ENCODE measurements at regions not wholly inside any gene's neighbourhood (a gene's known extent, or its start where the extent isn't known, plus 50 kb on each side); places are given as distances from the start of the nearest gene placed in this dataset.

GRCh38 chr16:80489173-80489572 lies 51.6 kb upstream of the DYNLRB2 start:
- no peak for DNase-seq (ENCODE audit: low read depth in 1 of 2, low spot score in 1 of 2)

GRCh38 chr16:80488167-80488566 lies 52.6 kb upstream of the DYNLRB2 start:
- no peak for DNase-seq (ENCODE audit: low read depth in 1 of 2, low spot score in 1 of 2)

GRCh38 chr16:80480664-80481063 lies 60.1 kb upstream of the DYNLRB2 start:
- DNase-seq (ENCODE audit: low read depth in 1 of 2, low spot score in 1 of 2), result no peak

- no peak for DNase-seq (ENCODE audit: low read depth in 1 of 2, low spot score in 1 of 2)
These were observed 63.0 kb upstream of the DYNLRB2 start for GRCh38 chr16:80477838-80478237.

- no peak for DNase-seq (ENCODE audit: low read depth in 1 of 2, low spot score in 1 of 2)
These were observed 72.8 kb upstream of the DYNLRB2 start for GRCh38 chr16:80468029-80468428.

- peak; percentile 40 to 42 for DNase-seq (ENCODE audit: low read depth in 1 of 2, low spot score in 1 of 2)
These were observed 74.5 kb upstream of the DYNLRB2 start for GRCh38 chr16:80466024-80466987.

- DNase-seq (ENCODE audit: low read depth in 1 of 2, low spot score in 1 of 2), result no peak
These were observed 76.9 kb upstream of the DYNLRB2 start for GRCh38 chr16:80463751-80464495.

DNA sequence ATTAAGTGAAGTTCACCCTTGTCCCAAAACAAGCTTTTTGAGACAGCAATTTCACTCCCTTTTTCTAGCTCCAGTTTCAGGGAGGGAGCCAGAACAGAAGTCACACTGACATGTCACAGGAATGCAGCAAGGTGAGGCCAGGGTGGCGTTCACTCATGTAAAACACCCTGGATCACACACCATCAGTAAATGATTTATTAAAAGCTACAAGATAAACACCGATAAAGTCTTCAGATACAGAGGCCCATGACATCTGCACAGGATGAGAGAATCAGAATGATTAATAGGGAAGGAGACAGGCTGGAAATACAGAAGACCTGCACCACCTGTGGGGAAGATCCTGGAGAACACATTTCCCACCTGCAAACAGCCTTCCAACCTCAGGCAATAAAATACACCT lies 77.5 kb upstream of the DYNLRB2 start:
- DNase-seq (ENCODE audit: low read depth in 1 of 2, low spot score in 1 of 2), result no peak

- DNase-seq (ENCODE audit: low read depth in 1 of 2, low spot score in 1 of 2), result no peak
These were observed 77.9 kb upstream of the DYNLRB2 start for GRCh38 chr16:80462917-80463316.

GRCh38 chr16:80460988-80461387 lies 79.8 kb upstream of the DYNLRB2 start:
- no peak for DNase-seq (ENCODE audit: low read depth in 1 of 2, low spot score in 1 of 2)

GRCh38 chr16:80459966-80460365 lies 80.8 kb upstream of the DYNLRB2 start:
- no peak for DNase-seq (ENCODE audit: low read depth in 1 of 2, low spot score in 1 of 2)

DNA sequence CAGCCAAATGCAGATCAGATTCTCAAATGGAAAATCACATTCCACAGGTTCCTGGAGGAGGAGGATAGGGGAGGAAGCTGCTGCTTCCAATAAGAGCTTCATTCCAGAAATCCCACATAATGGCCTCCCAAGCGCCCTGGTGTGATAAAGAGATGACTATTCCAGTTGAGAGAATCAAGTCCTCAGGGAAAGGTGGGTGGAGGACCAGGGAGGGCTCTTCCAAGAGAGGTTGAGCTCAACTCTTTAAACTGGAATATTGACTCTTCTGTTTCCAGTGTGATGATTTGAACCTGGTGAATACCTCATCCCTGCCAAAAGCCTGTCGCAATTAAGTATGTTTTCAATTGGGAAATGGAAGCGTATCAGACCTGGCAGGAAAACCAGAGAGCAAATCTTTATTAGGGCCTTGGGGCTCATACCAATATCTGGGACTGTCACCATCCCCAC lies 81.4 kb upstream of the DYNLRB2 start:
- no peak for DNase-seq (ENCODE audit: low read depth in 1 of 2, low spot score in 1 of 2)

DNA sequence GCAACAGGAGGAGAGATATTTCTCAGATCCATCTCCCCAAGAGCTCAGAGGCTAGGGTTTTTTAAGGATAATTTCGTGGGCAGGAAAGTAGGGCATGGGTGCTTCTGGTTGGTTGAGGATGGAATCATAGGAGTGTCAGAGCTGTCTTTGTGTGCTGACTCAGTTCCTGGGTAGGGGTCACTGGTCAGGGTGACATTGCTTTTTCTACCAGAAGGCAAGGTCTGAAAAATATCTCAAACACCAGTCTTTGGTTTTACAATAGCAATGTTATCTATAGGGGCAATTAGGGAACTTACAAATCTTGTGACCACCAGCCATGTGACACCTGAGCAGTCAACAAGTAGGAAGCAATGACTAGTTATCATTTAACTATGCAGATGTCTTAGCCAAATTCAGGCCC lies 82.9 kb upstream of the DYNLRB2 start:
- no peak for DNase-seq (ENCODE audit: low read depth in 1 of 2, low spot score in 1 of 2)

DNA sequence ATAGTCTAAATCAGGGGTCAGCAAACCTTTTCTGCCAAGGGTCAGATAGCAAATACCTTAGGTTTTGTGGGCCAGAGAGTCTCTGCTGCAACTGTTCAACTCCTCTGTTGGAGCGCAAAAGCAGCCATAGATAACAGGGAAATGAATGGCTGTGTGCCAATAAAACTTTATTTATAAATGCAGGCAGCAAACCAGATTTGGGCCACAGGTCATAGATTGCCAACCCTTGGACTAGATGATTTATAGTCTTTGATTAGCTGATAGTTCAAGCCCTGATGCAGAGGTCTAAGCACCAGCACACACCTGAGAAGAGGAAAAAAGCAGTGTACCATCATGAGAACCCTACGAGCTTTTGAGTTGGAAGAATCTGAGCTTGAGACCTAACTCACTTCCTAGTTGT lies 86.0 kb upstream of the DYNLRB2 start:
- DNase-seq (ENCODE audit: low read depth in 1 of 2, low spot score in 1 of 2), result no peak

GRCh38 chr16:80449392-80449791 lies 91.4 kb upstream of the DYNLRB2 start:
- no peak for DNase-seq (ENCODE audit: low read depth in 1 of 2, low spot score in 1 of 2)

DNA sequence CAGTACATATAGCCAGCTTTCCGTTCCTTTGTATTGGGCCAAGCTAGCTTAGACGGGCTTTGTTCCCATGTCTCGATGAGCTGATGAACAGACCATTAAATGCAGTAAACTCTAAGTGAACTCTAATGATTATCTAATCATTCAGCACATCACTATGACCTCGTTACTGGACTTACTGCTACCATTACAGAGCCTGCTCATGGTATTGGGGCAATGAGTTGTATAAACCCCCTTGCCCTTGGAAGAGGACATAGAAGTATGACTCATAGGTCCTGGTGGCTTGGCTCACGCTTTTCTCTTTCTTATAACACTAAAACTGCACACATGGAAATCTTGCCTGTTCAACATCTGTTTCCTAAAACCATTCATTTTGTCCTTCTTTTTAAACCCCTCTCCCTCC lies 93.6 kb upstream of the DYNLRB2 start:
- no peak for DNase-seq (ENCODE audit: low read depth in 1 of 2, low spot score in 1 of 2)

- no peak for DNase-seq (ENCODE audit: low read depth in 1 of 2, low spot score in 1 of 2)
These were observed 98.0 kb upstream of the DYNLRB2 start for GRCh38 chr16:80442779-80443178.

- no peak for DNase-seq (ENCODE audit: low read depth in 1 of 2, low spot score in 1 of 2)
These were observed 98.9 kb upstream of the DYNLRB2 start for GRCh38 chr16:80441935-80442334.

DNA sequence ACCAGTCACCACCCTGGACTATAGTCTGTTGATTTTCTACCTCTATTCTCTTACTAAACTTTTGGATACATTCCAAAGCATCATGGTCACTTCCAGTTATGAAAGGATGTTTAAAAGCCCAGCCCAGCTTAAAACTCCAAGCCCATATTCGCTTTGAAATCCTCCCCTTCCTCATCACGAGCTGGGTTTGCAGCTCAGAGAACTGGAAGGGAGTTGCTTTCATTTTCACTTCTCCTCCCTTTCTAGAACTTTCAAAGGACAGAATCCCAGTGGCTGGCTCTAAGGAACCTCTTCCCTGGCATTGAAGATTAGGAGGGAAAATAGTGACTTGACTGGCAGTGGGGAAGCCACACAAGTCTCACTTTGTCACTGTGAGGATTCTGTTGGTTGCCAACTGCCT lies 100.1 kb upstream of the DYNLRB2 start:
- DNase-seq (ENCODE audit: low read depth in 1 of 2, low spot score in 1 of 2), result no peak

DNA sequence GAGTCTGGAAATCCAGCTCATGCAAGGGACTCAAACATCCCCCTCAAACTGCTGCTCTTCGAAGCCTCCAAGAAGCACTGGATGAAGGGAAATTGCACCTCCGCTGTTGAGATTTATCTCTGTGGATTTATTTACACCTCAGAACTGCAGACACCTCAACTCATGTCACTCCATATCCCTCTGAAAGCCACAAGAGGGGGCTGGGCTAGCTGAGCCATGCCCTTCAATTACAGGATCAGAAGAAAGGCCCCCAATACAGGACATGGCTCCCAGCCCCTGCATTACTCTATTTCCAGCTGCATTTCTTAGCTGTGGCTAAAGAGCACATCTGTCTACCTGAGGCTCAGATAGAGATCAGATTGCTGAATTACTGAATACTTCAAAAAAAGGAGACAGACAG lies 103.1 kb upstream of the DYNLRB2 start:
- no peak for DNase-seq (ENCODE audit: low read depth in 1 of 2, low spot score in 1 of 2)

DNA sequence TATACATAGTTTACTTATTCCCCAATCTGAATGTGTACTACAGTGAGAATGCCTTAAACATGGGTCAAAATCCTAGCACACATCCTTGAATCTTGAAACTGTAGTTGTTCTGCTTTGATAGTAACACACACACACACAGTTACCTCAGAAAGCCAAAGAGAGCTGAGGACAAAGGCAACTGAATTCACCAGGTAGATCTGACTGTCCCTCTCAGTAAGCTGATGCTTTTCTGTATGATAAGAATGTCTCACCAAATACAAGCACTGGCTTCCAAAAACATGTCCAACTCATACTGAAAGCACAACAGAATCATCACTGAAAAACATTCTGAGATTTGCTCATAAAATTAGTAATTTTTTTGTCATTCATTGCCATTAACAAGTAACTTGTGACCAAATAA lies 104.3 kb upstream of the DYNLRB2 start:
- DNase-seq (ENCODE audit: low read depth in 1 of 2, low spot score in 1 of 2), result no peak

DNA sequence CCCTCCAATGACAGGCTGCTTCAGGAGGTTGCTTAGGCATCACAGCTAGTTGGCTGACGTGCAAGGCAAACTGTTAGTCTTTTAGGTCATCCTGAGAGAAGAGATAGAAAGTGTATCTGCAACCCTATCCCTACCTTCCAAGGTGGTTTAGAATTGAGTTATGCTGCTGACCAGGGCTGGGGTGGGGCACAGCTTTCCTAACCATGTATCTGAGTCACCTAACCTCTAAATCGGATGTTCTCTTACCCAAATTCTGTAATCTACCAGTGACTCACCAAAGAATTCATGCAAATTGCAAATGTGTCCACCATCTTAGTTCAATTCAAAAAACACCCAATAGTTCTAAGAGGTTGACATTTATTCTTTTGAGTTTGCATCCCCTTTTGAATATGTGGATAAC lies 107.2 kb upstream of the DYNLRB2 start:
- no peak for DNase-seq (ENCODE audit: low read depth in 1 of 2, low spot score in 1 of 2)
